Activated T-cell treated with anti-CD3 and anti-CD28 coated beads, Interleukin-2, amount 50 U/mL, for 24 hours (primary cell): ENCODE measurements at regions not wholly inside any gene's neighbourhood (a gene's known extent, or its start where the extent isn't known, plus 50 kb on each side); places are given as distances from the start of the nearest gene placed in this dataset.
"Not testable (repeated sequence)": the region's sequence is repeated elsewhere in the genome, so short reads cannot be mapped to it uniquely, and the experiment has no call there.

Experiments
- DNase-seq: peaks from one replicate; pipeline ENCODE4 v3.0.0-alpha.2; 2020
- H3K27ac Mint-ChIP-seq: 2 replicates; pipeline ENCODE4 v1.8.0; 2020; ENCODE audit warnings: mild to moderate bottlenecking, mixed read lengths
- H3K27me3 Mint-ChIP-seq: 2 replicates; pipeline ENCODE4 v1.8.0; 2020; ENCODE audit warnings: mixed read lengths
- H3K36me3 Mint-ChIP-seq: 2 replicates; pipeline ENCODE4 v1.8.0; 2020; ENCODE audit warnings: low read depth, mixed read lengths
- H3K4me1 Mint-ChIP-seq: 2 replicates; pipeline ENCODE4 v1.8.0; 2020; ENCODE audit warnings: low read depth, mixed read lengths
- H3K4me3 Mint-ChIP-seq: 2 replicates; pipeline ENCODE4 v1.8.0; 2020; ENCODE audit warnings: mild to moderate bottlenecking, moderate library complexity, mixed read lengths
- H3K9me3 Mint-ChIP-seq: 2 replicates; pipeline ENCODE4 v1.8.0; 2020; ENCODE audit warnings: mixed read lengths

GRCh38 chr2:77778917-77779316 is 256.7 kb upstream of the LRRTM4 start:
- no peak for DNase-seq
- no peaks in the 10 kb centered on the region for H3K36me3 Mint-ChIP-seq
- no peak overlapping the region for H3K27ac Mint-ChIP-seq
- no peaks in the 10 kb centered on the region for H3K27me3 Mint-ChIP-seq
- H3K4me3 Mint-ChIP-seq = no peak overlapping the region
- peaks cover 29% of the 10 kb centered on the region for H3K9me3 Mint-ChIP-seq
- no peaks in the 10 kb centered on the region for H3K4me1 Mint-ChIP-seq

GRCh38 chr2:77793500-77793899 is 271.3 kb upstream of the LRRTM4 start:
- H3K4me1 Mint-ChIP-seq, H3K27ac Mint-ChIP-seq, H3K4me3 Mint-ChIP-seq: not testable (repeated sequence)

GRCh38 chr2:77796397-77796796 is 274.2 kb upstream of the LRRTM4 start:
- Mint-ChIP-seq H3K27me3 (no peaks in the 10 kb centered on the region), H3K4me3 (no peak overlapping the region), H3K36me3 (no peaks in the 10 kb centered on the region), H3K9me3 (peaks cover 10% of the 10 kb centered on the region), H3K27ac (no peak overlapping the region), H3K4me1 (no peaks in the 10 kb centered on the region)
- DNase-seq = no peak

More at GRCh38 chr2:77793500-77793899, 271.3 kb upstream of the LRRTM4 start:
- H3K27me3 Mint-ChIP-seq, H3K36me3 Mint-ChIP-seq, DNase-seq: not testable (repeated sequence)
- H3K9me3 Mint-ChIP-seq = peaks cover 13% of the 10 kb centered on the region

- Mint-ChIP-seq H3K4me3 (no peak overlapping the region), H3K27ac (no peak overlapping the region), H3K27me3 (no peaks in the 10 kb centered on the region), H3K36me3 (no peaks in the 10 kb centered on the region), H3K4me1 (no peaks in the 10 kb centered on the region), H3K9me3 (peaks cover 5% of the 10 kb centered on the region)
- DNase-seq = no peak
These were observed 274.9 kb upstream of the LRRTM4 start for GRCh38 chr2:77797088-77797487.

- peaks cover 15% of the 10 kb centered on the region for H3K9me3 Mint-ChIP-seq
- H3K27ac Mint-ChIP-seq = no peak overlapping the region
- no peak overlapping the region for H3K4me3 Mint-ChIP-seq
- DNase-seq = no peak
- H3K4me1 Mint-ChIP-seq = no peaks in the 10 kb centered on the region
- no peaks in the 10 kb centered on the region for H3K36me3 Mint-ChIP-seq
- H3K27me3 Mint-ChIP-seq = no peaks in the 10 kb centered on the region
These were observed 278.2 kb upstream of the LRRTM4 start for GRCh38 chr2:77800410-77800809.

GRCh38 chr2:77807531-77808215 is 285.5 kb upstream of the LRRTM4 start:
- H3K27me3 Mint-ChIP-seq = no peaks in the 10 kb centered on the region
- no peak overlapping the region for H3K27ac Mint-ChIP-seq
- H3K4me1 Mint-ChIP-seq = no peaks in the 10 kb centered on the region
- no peak overlapping the region for H3K4me3 Mint-ChIP-seq
- H3K9me3 Mint-ChIP-seq = peaks cover 44% of the 10 kb centered on the region
- no peaks in the 10 kb centered on the region for H3K36me3 Mint-ChIP-seq
- no peak for DNase-seq

- Mint-ChIP-seq H3K27me3 (no peaks in the 10 kb centered on the region), H3K27ac (no peak overlapping the region), H3K36me3 (no peaks in the 10 kb centered on the region), H3K9me3 (peaks cover 43% of the 10 kb centered on the region), H3K4me1 (no peaks in the 10 kb centered on the region), H3K4me3 (no peak overlapping the region)
- DNase-seq = no peak
These were observed 286.4 kb upstream of the LRRTM4 start for GRCh38 chr2:77808599-77808998.

- DNase-seq = no peak
- no peaks in the 10 kb centered on the region for H3K4me1 Mint-ChIP-seq
- H3K27me3 Mint-ChIP-seq = no peaks in the 10 kb centered on the region
- H3K27ac Mint-ChIP-seq = no peak overlapping the region
- no peak overlapping the region for H3K4me3 Mint-ChIP-seq
- peaks cover 29% of the 10 kb centered on the region for H3K9me3 Mint-ChIP-seq
- no peaks in the 10 kb centered on the region for H3K36me3 Mint-ChIP-seq
These were observed 291.4 kb upstream of the LRRTM4 start for GRCh38 chr2:77813599-77813998.

GRCh38 chr2:77816618-77817017 is 294.4 kb upstream of the LRRTM4 start:
- Mint-ChIP-seq H3K36me3 (no peaks in the 10 kb centered on the region), H3K4me3 (no peak overlapping the region), H3K9me3 (peaks cover 24% of the 10 kb centered on the region), H3K27me3 (no peaks in the 10 kb centered on the region), H3K27ac (no peak overlapping the region), H3K4me1 (no peaks in the 10 kb centered on the region)
- no peak for DNase-seq

- H3K27me3 Mint-ChIP-seq = no peaks in the 10 kb centered on the region
- no peaks in the 10 kb centered on the region for H3K4me1 Mint-ChIP-seq
- no peak for DNase-seq
- no peak overlapping the region for H3K27ac Mint-ChIP-seq
- H3K4me3 Mint-ChIP-seq = no peak overlapping the region
- peaks cover 18% of the 10 kb centered on the region for H3K9me3 Mint-ChIP-seq
- H3K36me3 Mint-ChIP-seq = no peaks in the 10 kb centered on the region
These were observed 296.0 kb upstream of the LRRTM4 start for GRCh38 chr2:77818186-77818585.

GRCh38 chr2:77823028-77823427 is 300.9 kb upstream of the LRRTM4 start:
- no peaks in the 10 kb centered on the region for H3K27me3 Mint-ChIP-seq
- H3K36me3 Mint-ChIP-seq = no peaks in the 10 kb centered on the region
- H3K4me3 Mint-ChIP-seq = no peak overlapping the region
- H3K4me1 Mint-ChIP-seq = no peaks in the 10 kb centered on the region
- no peak for DNase-seq
- H3K27ac Mint-ChIP-seq = no peak overlapping the region
- H3K9me3 Mint-ChIP-seq = peaks cover 31% of the 10 kb centered on the region

GRCh38 chr2:77831060-77831459 is 308.9 kb upstream of the LRRTM4 start:
- no peak overlapping the region for H3K4me3 Mint-ChIP-seq
- H3K4me1 Mint-ChIP-seq = no peaks in the 10 kb centered on the region
- no peaks in the 10 kb centered on the region for H3K27me3 Mint-ChIP-seq
- H3K9me3 Mint-ChIP-seq = peaks cover 33% of the 10 kb centered on the region
- DNase-seq = no peak
- no peak overlapping the region for H3K27ac Mint-ChIP-seq
- H3K36me3 Mint-ChIP-seq = no peaks in the 10 kb centered on the region

GRCh38 chr2:77831471-77831870 is 309.3 kb upstream of the LRRTM4 start:
- Mint-ChIP-seq H3K4me1 (no peaks in the 10 kb centered on the region), H3K27me3 (no peaks in the 10 kb centered on the region), H3K9me3 (peaks cover 35% of the 10 kb centered on the region)

GRCh38 chr2:77831898-77832297 is 309.7 kb upstream of the LRRTM4 start:
- peaks cover 31% of the 10 kb centered on the region for H3K9me3 Mint-ChIP-seq

More at GRCh38 chr2:77831471-77831870, 309.3 kb upstream of the LRRTM4 start:
- DNase-seq = no peak
- no peak overlapping the region for H3K27ac Mint-ChIP-seq
- no peak overlapping the region for H3K4me3 Mint-ChIP-seq
- H3K36me3 Mint-ChIP-seq = no peaks in the 10 kb centered on the region

GRCh38 chr2:77834360-77835002 is 312.3 kb upstream of the LRRTM4 start:
- Mint-ChIP-seq H3K9me3 (peaks cover 21% of the 10 kb centered on the region), H3K4me1 (no peaks in the 10 kb centered on the region), H3K4me3 (no peak overlapping the region), H3K27ac (no peak overlapping the region), H3K36me3 (no peaks in the 10 kb centered on the region), H3K27me3 (no peaks in the 10 kb centered on the region)
- no peak for DNase-seq

More at GRCh38 chr2:77831898-77832297, 309.7 kb upstream of the LRRTM4 start:
- no peak for DNase-seq
- Mint-ChIP-seq H3K27ac (no peak overlapping the region), H3K36me3 (no peaks in the 10 kb centered on the region), H3K4me3 (no peak overlapping the region), H3K27me3 (no peaks in the 10 kb centered on the region), H3K4me1 (no peaks in the 10 kb centered on the region)
